ENCODE measurements at regions not wholly inside any gene's neighbourhood (a gene's known extent, or its start where the extent isn't known, plus 50 kb on each side); places are given as distances from the start of the nearest gene placed in this dataset.

GRCh38 chr4:112086036-112086434 is 59.2 kb upstream of the FAM241A start (continued):
- TF ChIP-seq NONO (IDR thresholded peaks at IDR 0.05; ENCODE audit: low read depth in 2 of 2, low read length in 1 of 2) (no peak), ZNF444 (CRISPR knock-in tag; IDR thresholded peaks at IDR 0.05) (no peak), CBFA2T3 (IDR thresholded peaks at IDR 0.05) (peak; percentile 64), ZNF24 (IDR thresholded peaks at IDR 0.05) (no peak), TCF3 (CRISPR knock-in tag; IDR thresholded peaks at IDR 0.05) (peak; percentile 33; the same call in 1 of the 2 replicates), CBFA2T2 (conservative IDR thresholded peaks at IDR 0.05) (peak; percentile 25; the same call in 1 of the 2 replicates), ARID1B (IDR thresholded peaks at IDR 0.05) (peak; percentile 45; the same call in 1 of the 2 replicates), POLR3A (IDR thresholded peaks at IDR 0.05; ENCODE audit: borderline replicate concordance, extremely low read depth, insufficient read depth, insufficient read length) (no peak), TEAD4 (IDR thresholded peaks at IDR 0.05; ENCODE audit: low read length) (0 out of 2 replicates have a peak, but pooled peaks have one; percentile 37), TEAD4 (CRISPR knock-in tag; IDR thresholded peaks at IDR 0.05; ENCODE audit: borderline replicate concordance) (no peak), MEIS2 (IDR thresholded peaks at IDR 0.05; ENCODE audit: partially characterized antibody) (peak; percentile 38), JUND (IDR thresholded peaks at IDR 0.05; ENCODE audit: borderline replicate concordance, low read depth, low read length) (no peak), JUND (tag; IDR thresholded peaks at IDR 0.05; ENCODE audit: borderline replicate concordance, low read depth, low read length) (peak; percentile 54; the same call in 1 of the 3 replicates)
- TF ChIP-seq, protein P1, sequence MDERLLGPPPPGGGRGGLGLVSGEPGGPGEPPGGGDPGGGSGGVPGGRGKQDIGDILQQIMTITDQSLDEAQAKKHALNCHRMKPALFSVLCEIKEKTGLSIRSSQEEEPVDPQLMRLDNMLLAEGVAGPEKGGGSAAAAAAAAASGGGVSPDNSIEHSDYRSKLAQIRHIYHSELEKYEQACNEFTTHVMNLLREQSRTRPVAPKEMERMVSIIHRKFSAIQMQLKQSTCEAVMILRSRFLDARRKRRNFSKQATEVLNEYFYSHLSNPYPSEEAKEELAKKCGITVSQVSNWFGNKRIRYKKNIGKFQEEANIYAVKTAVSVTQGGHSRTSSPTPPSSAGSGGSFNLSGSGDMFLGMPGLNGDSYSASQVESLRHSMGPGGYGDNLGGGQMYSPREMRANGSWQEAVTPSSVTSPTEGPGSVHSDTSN (CRISPR knock-in tag; IDR thresholded peaks at IDR 0.05; ENCODE audit: low read depth): no peak
- TF ChIP-seq, protein P1 (tag; conservative IDR thresholded peaks at IDR 0.05; ENCODE audit: low read depth): 0 out of 2 replicates have a peak, but pooled peaks have one; percentile 15
- TF ChIP-seq, protein P2, sequence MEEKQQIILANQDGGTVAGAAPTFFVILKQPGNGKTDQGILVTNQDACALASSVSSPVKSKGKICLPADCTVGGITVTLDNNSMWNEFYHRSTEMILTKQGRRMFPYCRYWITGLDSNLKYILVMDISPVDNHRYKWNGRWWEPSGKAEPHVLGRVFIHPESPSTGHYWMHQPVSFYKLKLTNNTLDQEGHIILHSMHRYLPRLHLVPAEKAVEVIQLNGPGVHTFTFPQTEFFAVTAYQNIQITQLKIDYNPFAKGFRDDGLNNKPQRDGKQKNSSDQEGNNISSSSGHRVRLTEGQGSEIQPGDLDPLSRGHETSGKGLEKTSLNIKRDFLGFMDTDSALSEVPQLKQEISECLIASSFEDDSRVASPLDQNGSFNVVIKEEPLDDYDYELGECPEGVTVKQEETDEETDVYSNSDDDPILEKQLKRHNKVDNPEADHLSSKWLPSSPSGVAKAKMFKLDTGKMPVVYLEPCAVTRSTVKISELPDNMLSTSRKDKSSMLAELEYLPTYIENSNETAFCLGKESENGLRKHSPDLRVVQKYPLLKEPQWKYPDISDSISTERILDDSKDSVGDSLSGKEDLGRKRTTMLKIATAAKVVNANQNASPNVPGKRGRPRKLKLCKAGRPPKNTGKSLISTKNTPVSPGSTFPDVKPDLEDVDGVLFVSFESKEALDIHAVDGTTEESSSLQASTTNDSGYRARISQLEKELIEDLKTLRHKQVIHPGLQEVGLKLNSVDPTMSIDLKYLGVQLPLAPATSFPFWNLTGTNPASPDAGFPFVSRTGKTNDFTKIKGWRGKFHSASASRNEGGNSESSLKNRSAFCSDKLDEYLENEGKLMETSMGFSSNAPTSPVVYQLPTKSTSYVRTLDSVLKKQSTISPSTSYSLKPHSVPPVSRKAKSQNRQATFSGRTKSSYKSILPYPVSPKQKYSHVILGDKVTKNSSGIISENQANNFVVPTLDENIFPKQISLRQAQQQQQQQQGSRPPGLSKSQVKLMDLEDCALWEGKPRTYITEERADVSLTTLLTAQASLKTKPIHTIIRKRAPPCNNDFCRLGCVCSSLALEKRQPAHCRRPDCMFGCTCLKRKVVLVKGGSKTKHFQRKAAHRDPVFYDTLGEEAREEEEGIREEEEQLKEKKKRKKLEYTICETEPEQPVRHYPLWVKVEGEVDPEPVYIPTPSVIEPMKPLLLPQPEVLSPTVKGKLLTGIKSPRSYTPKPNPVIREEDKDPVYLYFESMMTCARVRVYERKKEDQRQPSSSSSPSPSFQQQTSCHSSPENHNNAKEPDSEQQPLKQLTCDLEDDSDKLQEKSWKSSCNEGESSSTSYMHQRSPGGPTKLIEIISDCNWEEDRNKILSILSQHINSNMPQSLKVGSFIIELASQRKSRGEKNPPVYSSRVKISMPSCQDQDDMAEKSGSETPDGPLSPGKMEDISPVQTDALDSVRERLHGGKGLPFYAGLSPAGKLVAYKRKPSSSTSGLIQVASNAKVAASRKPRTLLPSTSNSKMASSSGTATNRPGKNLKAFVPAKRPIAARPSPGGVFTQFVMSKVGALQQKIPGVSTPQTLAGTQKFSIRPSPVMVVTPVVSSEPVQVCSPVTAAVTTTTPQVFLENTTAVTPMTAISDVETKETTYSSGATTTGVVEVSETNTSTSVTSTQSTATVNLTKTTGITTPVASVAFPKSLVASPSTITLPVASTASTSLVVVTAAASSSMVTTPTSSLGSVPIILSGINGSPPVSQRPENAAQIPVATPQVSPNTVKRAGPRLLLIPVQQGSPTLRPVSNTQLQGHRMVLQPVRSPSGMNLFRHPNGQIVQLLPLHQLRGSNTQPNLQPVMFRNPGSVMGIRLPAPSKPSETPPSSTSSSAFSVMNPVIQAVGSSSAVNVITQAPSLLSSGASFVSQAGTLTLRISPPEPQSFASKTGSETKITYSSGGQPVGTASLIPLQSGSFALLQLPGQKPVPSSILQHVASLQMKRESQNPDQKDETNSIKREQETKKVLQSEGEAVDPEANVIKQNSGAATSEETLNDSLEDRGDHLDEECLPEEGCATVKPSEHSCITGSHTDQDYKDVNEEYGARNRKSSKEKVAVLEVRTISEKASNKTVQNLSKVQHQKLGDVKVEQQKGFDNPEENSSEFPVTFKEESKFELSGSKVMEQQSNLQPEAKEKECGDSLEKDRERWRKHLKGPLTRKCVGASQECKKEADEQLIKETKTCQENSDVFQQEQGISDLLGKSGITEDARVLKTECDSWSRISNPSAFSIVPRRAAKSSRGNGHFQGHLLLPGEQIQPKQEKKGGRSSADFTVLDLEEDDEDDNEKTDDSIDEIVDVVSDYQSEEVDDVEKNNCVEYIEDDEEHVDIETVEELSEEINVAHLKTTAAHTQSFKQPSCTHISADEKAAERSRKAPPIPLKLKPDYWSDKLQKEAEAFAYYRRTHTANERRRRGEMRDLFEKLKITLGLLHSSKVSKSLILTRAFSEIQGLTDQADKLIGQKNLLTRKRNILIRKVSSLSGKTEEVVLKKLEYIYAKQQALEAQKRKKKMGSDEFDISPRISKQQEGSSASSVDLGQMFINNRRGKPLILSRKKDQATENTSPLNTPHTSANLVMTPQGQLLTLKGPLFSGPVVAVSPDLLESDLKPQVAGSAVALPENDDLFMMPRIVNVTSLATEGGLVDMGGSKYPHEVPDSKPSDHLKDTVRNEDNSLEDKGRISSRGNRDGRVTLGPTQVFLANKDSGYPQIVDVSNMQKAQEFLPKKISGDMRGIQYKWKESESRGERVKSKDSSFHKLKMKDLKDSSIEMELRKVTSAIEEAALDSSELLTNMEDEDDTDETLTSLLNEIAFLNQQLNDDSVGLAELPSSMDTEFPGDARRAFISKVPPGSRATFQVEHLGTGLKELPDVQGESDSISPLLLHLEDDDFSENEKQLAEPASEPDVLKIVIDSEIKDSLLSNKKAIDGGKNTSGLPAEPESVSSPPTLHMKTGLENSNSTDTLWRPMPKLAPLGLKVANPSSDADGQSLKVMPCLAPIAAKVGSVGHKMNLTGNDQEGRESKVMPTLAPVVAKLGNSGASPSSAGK (IDR thresholded peaks at IDR 0.05): 0 out of 2 replicates have a peak, but pooled peaks have one; percentile 13
